CD4-positive, alpha-beta T cell (primary cell): ENCODE measurements at regions not wholly inside any gene's neighbourhood (a gene's known extent, or its start where the extent isn't known, plus 50 kb on each side); places are given as distances from the start of the nearest gene placed in this dataset.
A peak's percentile ranks its signal among the peaks of the same experiment; 100 is the strongest.

Experiments used
- ATAC-seq: fragments of 200-7000 bp; cut with Tn5 transposase; one replicate; pipeline ENCODE4 v1.10.0; 2022; ENCODE audit warnings: mild to moderate bottlenecking; ENCODE audit not compliant: poor library complexity
- CTCF ChIA-PET: fragments of 350-600 bp; sonication (Branson Sonifier 250); formaldehyde crosslinking; loops from one replicate; lab custom pipeline; 2021; ENCODE audit warnings: antibody characterized with exemption, inconsistent platforms; lab: Charles Lee
- POLR2A ChIA-PET: fragments of 350-600 bp; sonication (Branson Sonifier 250); formaldehyde crosslinking; loops from one replicate; lab custom pipeline; 2021; ENCODE audit warnings: antibody characterized with exemption, inconsistent platforms; lab: Charles Lee
- DNase-seq, 14 experiments: peaks; one replicate each; pipeline ENCODE4 v3.0.0-alpha.2; 2013 to 2020; ENCODE audit warnings: mixed read lengths in 2 of 14
- H3K27ac ChIP-seq, 2 donors: one replicate each; pipeline versions ENCODE4 v1.5.1 to v1.7.0; 2013; ENCODE audit warnings: low read length in 2 of 2, low read depth in 1 of 2, mild to moderate bottlenecking in 1 of 2
- H3K27me3 ChIP-seq, 2 experiments: 1 replicate in 1 of 2; 2 replicates in 1 of 2; pipeline versions ENCODE4 v1.6.1 to v1.7.0; 2013; ENCODE audit warnings: low read length in 2 of 2, control low read depth in 1 of 2, mild to moderate bottlenecking in 1 of 2, moderate library complexity in 1 of 2; ENCODE audit not compliant: insufficient read depth in 2 of 2, control insufficient read depth in 1 of 2
- H3K36me3 ChIP-seq: one replicate; pipeline ENCODE4 v1.6.1; 2013; ENCODE audit warnings: low read length, control low read depth; ENCODE audit not compliant: insufficient read depth
- H3K4me1 ChIP-seq: one replicate; pipeline ENCODE4 v1.6.1; 2013; ENCODE audit warnings: low read length, control low read depth; ENCODE audit not compliant: insufficient read depth
- H3K4me3 ChIP-seq: one replicate; pipeline ENCODE4 v1.5.1; 2013; ENCODE audit warnings: mild to moderate bottlenecking, low read length, moderate library complexity
- H3K9me3 ChIP-seq, 2 experiments: 1 replicate in 1 of 2; 2 replicates in 1 of 2; pipeline versions ENCODE4 v1.6.1 to v1.7.0; 2013; ENCODE audit warnings: low read length in 2 of 2, mild to moderate bottlenecking in 2 of 2, control low read depth in 1 of 2, moderate library complexity in 1 of 2; ENCODE audit not compliant: control insufficient read depth in 1 of 2, insufficient read depth in 1 of 2
- H3K27ac Mint-ChIP-seq: one replicate; pipeline ENCODE4 v1.8.0; 2020; ENCODE audit warnings: mixed read lengths
- H3K27me3 Mint-ChIP-seq: one replicate; pipeline ENCODE4 v1.8.0; 2021; ENCODE audit warnings: mixed read lengths
- H3K36me3 Mint-ChIP-seq: one replicate; pipeline ENCODE4 v1.8.0; 2021; ENCODE audit warnings: low read depth, mixed read lengths
- H3K4me1 Mint-ChIP-seq: one replicate; pipeline ENCODE4 v1.8.0; 2021; ENCODE audit warnings: low read depth, mixed read lengths
- H3K4me3 Mint-ChIP-seq: one replicate; pipeline ENCODE4 v1.8.0; 2020; ENCODE audit warnings: mild to moderate bottlenecking, mixed read lengths
- H3K9me3 Mint-ChIP-seq: one replicate; pipeline ENCODE4 v1.8.0; 2020; ENCODE audit warnings: mixed read lengths
- CTCF ChIP-seq: fragments of 200-600 bp; IDR thresholded peaks from one replicate; pipeline ENCODE4 v1.8.0; 2022; ENCODE audit warnings: antibody characterized with exemption, mild to moderate bottlenecking
- intact Hi-C, 2 experiments: fragments of 100-400 bp; cut with DNase I in 1 of 2; cut with micrococcal nuclease in 1 of 2; formaldehyde crosslinking; loops; one replicate each; pipeline versions ENCODE4 v1.15.1 to v1.9.0; 2023 to 2025; cut with DNase I, micrococcal nuclease

- H3K4me3 ChIP-seq, result no peak overlapping the region
- H3K4me3 Mint-ChIP-seq, result no peak overlapping the region
- H3K36me3 ChIP-seq, result no peaks in the 10 kb centered on the region
- ChIA-PET POLR2A (no interaction called here), CTCF (no interaction called here)
- no peak for ATAC-seq
- no peaks in the 10 kb centered on the region for H3K27me3 Mint-ChIP-seq
- peaks cover 44% of the 10 kb centered on the region for H3K4me1 ChIP-seq
- H3K27ac Mint-ChIP-seq, result no peak overlapping the region
- H3K9me3 ChIP-seq, result peaks cover 0 to 29% of the 10 kb centered on the region in 2 experiments
- H3K36me3 Mint-ChIP-seq, result no peaks in the 10 kb centered on the region
- TF ChIP-seq CTCF, result no peak
- no peaks in the 10 kb centered on the region for H3K27me3 ChIP-seq
- H3K4me1 Mint-ChIP-seq, result peaks cover 23% of the 10 kb centered on the region
- no peak for DNase-seq
- intact Hi-C loops, result no loop called here
- H3K9me3 Mint-ChIP-seq, result peaks cover 5% of the 10 kb centered on the region
- H3K27ac ChIP-seq, result no peak overlapping the region
Measured at GRCh38 chr2:8513601-8514273, 168.1 kb upstream of the ID2 start.

- ChIA-PET POLR2A (no interaction called here), CTCF (interaction anchor here (1.8 kb wide), 1 partner anchor 31 kb away, joined by 6 read pairs; no protein-coding TSS in a partner anchor)
- intact Hi-C loops, result no loop called here
- Histone ChIP-seq H3K27ac (peak overlapping the region in 1 of 2 donors; percentile 75), H3K27me3 (no peaks in the 10 kb centered on the region), H3K36me3 (no peaks in the 10 kb centered on the region), H3K4me3 (no peak overlapping the region), H3K9me3 (peaks cover 0 to 25% of the 10 kb centered on the region in 2 experiments), H3K4me1 (peaks cover 46% of the 10 kb centered on the region)
- TF ChIP-seq CTCF, result no peak
- Mint-ChIP-seq H3K4me3 (no peak overlapping the region), H3K27ac (no peak overlapping the region), H3K9me3 (peaks cover 5% of the 10 kb centered on the region), H3K36me3 (no peaks in the 10 kb centered on the region), H3K27me3 (no peaks in the 10 kb centered on the region), H3K4me1 (peaks cover 23% of the 10 kb centered on the region)
- DNase-seq (no peak), ATAC-seq (no peak)
Measured at GRCh38 chr2:8514274-8514662, 167.6 kb upstream of the ID2 start.

GRCh38 chr2:8514796-8515758, 166.8 kb upstream of the ID2 start:
- H3K36me3 Mint-ChIP-seq, result no peaks in the 10 kb centered on the region
- TF ChIP-seq CTCF, result no peak
- peak overlapping the region; percentile 1 to 75 for H3K27ac ChIP-seq
- ATAC-seq, result peak; percentile 85
- no peak overlapping the region for H3K4me3 ChIP-seq
- no peaks in the 10 kb centered on the region for H3K27me3 ChIP-seq
- peak overlapping the region; percentile 81 for H3K27ac Mint-ChIP-seq
- intact Hi-C loops, result loop anchor here in 1 of 2 experiments (5.0 kb wide), 1 partner anchor 38 kb away; no protein-coding TSS in a partner anchor
- H3K9me3 Mint-ChIP-seq, result peaks cover 2% of the 10 kb centered on the region
- peak; percentile 12 to 88 (median 30) for DNase-seq
- H3K27me3 Mint-ChIP-seq, result no peaks in the 10 kb centered on the region
- H3K4me1 ChIP-seq, result peaks cover 46% of the 10 kb centered on the region
- H3K4me1 Mint-ChIP-seq, result peaks cover 23% of the 10 kb centered on the region
- peak overlapping the region; percentile 59 for H3K4me3 Mint-ChIP-seq
- ChIA-PET CTCF (interaction anchor here (1.8 kb wide), 1 partner anchor 30 kb away, joined by 6 read pairs; no protein-coding TSS in a partner anchor), POLR2A (interaction anchor here (0.5 to 1.9 kb wide), 4 partner anchors 27 to 167 kb away, joined by 3 to 7 read pairs (median 6); partner anchors contain the start of gene ID2)
- no peaks in the 10 kb centered on the region for H3K36me3 ChIP-seq
- H3K9me3 ChIP-seq, result peaks cover 0 to 25% of the 10 kb centered on the region in 2 experiments
